DOHH2 (cell line): ENCODE measurements at regions not wholly inside any gene's neighbourhood (a gene's known extent, or its start where the extent isn't known, plus 50 kb on each side); places are given as distances from the start of the nearest gene placed in this dataset.

Source experiments
- CTCF ChIP-seq: fragments of 200-600 bp; sonication (generic); IDR thresholded peaks from one replicate; pipeline ENCODE4 v1.5.1; 2014; ENCODE audit warnings: antibody characterized with exemption, mild to moderate bottlenecking, low read depth, low read length; ENCODE audit not compliant: poor library complexity, severe bottlenecking
- EZH2phosphoT487 ChIP-seq: fragments of 200-600 bp; sonication (generic); IDR thresholded peaks from 2 replicates; pipeline ENCODE4 v1.6.1; 2017; ENCODE audit warnings: borderline replicate concordance, mild to moderate bottlenecking, antibody characterized with exemption, low read length, moderate library complexity, mixed read lengths

GRCh38 chr10:53534428-53534827 is 761.8 kb upstream of the MBL2 start:
- TF ChIP-seq EZH2phosphoT487 = no peak
- TF ChIP-seq CTCF = no peak
